ENCODE measurements at regions not wholly inside any gene's neighbourhood (a gene's known extent, or its start where the extent isn't known, plus 50 kb on each side); places are given as distances from the start of the nearest gene placed in this dataset.
"Not testable (repeated sequence)": the region's sequence is repeated elsewhere in the genome, so short reads cannot be mapped to it uniquely, and the experiment has no call there.

DNA sequence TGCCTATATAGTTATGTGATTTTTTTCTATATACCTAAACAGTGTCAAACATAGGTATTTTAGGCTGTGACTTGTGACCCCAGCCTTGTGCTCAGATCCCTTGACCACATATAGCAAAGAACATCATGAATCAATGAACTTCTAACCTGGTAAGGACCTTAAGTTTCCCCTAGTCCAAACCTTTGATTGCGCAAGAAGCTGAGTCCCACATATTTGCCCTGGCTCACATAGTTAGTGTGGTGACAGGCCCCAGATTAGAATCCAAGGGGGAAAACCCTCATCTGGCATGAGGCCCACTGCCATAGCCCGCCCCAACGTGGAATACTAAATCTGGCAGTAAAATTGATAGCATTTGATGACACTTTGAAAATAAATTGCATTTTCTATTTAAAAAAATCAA, 171.8 kb downstream of the MZT1 start:
- DNase-seq: no peak
- no peaks in the 10 kb centered on the region for H3K27me3 Mint-ChIP-seq
- Histone ChIP-seq H3K36me3 (ENCODE audit: control insufficient read depth, insufficient read depth, low read length) (no peaks in the 10 kb centered on the region), H3K27ac (ENCODE audit: insufficient read depth, low read length, poor library complexity, severe bottlenecking) (no peak overlapping the region), H3K9me3 (ENCODE audit: control insufficient read depth in 2 of 2, low read length in 2 of 2) (no peaks in the 10 kb centered on the region), H3K27me3 (ENCODE audit: control insufficient read depth, insufficient read depth, low read length) (no peaks in the 10 kb centered on the region), H3K4me3 (ENCODE audit: low read depth, low read length) (no peak overlapping the region), H3K4me1 (ENCODE audit: control insufficient read depth, insufficient read depth, low read length, poor library complexity, severe bottlenecking) (no peaks in the 10 kb centered on the region)
- H3K4me1 Mint-ChIP-seq: no peaks in the 10 kb centered on the region
- no peaks in the 10 kb centered on the region for H3K36me3 Mint-ChIP-seq
- no peak overlapping the region for H3K27ac Mint-ChIP-seq
- H3K9me3 Mint-ChIP-seq: peaks cover 0 to 1% (median 0%) of the 10 kb centered on the region in 7 donors
- ATAC-seq (ENCODE audit: low read depth in 2 of 2): no peak
- no peak overlapping the region for H3K4me3 Mint-ChIP-seq

DNA sequence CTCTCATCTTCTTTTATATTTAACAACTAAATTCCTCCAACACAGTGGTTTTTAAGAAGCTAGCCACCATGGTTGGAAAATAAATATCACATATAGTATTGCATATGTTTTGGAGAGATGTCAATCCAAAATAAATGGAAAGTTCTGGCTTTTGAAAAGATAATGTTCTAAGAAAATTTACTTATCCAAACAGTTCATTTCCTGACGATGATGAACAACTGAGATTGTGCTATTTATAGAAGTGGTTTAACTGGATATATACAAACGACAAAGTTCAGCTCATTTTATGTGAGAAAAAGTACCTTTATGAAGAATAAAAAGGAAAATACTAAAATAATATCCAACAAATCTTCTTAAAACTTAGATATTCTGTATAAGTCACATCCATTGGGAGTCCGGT, 174.7 kb downstream of the MZT1 start:
- H3K4me3 Mint-ChIP-seq: no peak overlapping the region
- no peaks in the 10 kb centered on the region for H3K27me3 Mint-ChIP-seq
- H3K4me1 Mint-ChIP-seq: no peaks in the 10 kb centered on the region

DNA sequence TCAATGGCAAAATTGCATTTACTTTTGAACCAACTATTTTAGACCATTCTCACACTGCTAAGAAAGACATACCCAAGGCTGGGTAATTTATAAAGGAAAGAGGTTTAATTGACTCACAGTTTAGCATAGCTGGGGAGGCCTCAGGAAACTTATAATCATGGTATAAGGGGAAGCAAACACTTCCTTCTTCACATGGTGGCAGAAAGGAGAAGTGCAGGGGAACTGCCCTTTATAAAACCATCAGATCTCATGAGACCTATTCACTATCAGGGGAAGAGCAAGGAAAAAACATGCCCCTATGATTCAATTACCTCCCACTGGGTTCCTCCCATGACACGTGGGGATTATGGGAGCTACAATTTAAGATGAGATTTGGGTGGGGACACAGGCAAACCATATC, 181.5 kb downstream of the MZT1 start:
- not testable (repeated sequence) for H3K4me3 Mint-ChIP-seq; H3K9me3 ChIP-seq (ENCODE audit: control insufficient read depth in 2 of 2, low read length in 2 of 2); DNase-seq; H3K9me3 Mint-ChIP-seq; H3K36me3 Mint-ChIP-seq; ATAC-seq (ENCODE audit: low read depth in 2 of 2); H3K27ac ChIP-seq (ENCODE audit: insufficient read depth, low read length, poor library complexity, severe bottlenecking); H3K4me1 ChIP-seq (ENCODE audit: control insufficient read depth, insufficient read depth, low read length, poor library complexity, severe bottlenecking); H3K27ac Mint-ChIP-seq; H3K4me1 Mint-ChIP-seq; H3K27me3 ChIP-seq (ENCODE audit: control insufficient read depth, insufficient read depth, low read length); H3K36me3 ChIP-seq (ENCODE audit: control insufficient read depth, insufficient read depth, low read length); H3K27me3 Mint-ChIP-seq; H3K4me3 ChIP-seq (ENCODE audit: low read depth, low read length)

More for the DNA sequence above, 174.7 kb downstream of the MZT1 start:
- no peaks in the 10 kb centered on the region for H3K27me3 ChIP-seq (ENCODE audit: control insufficient read depth, insufficient read depth, low read length)
- no peaks in the 10 kb centered on the region for H3K36me3 ChIP-seq (ENCODE audit: control insufficient read depth, insufficient read depth, low read length)
- no peak overlapping the region for H3K27ac ChIP-seq (ENCODE audit: insufficient read depth, low read length, poor library complexity, severe bottlenecking)
- no peaks in the 10 kb centered on the region for H3K4me1 ChIP-seq (ENCODE audit: control insufficient read depth, insufficient read depth, low read length, poor library complexity, severe bottlenecking)
- no peak overlapping the region for H3K4me3 ChIP-seq (ENCODE audit: low read depth, low read length)
- Mint-ChIP-seq H3K36me3 (no peaks in the 10 kb centered on the region), H3K27ac (no peak overlapping the region), H3K9me3 (peaks cover 0 to 1% (median 0%) of the 10 kb centered on the region in 7 donors)
- DNase-seq: no peak
- no peak for ATAC-seq (ENCODE audit: low read depth in 2 of 2)
- H3K9me3 ChIP-seq (ENCODE audit: control insufficient read depth in 2 of 2, low read length in 2 of 2): no peaks in the 10 kb centered on the region

DNA sequence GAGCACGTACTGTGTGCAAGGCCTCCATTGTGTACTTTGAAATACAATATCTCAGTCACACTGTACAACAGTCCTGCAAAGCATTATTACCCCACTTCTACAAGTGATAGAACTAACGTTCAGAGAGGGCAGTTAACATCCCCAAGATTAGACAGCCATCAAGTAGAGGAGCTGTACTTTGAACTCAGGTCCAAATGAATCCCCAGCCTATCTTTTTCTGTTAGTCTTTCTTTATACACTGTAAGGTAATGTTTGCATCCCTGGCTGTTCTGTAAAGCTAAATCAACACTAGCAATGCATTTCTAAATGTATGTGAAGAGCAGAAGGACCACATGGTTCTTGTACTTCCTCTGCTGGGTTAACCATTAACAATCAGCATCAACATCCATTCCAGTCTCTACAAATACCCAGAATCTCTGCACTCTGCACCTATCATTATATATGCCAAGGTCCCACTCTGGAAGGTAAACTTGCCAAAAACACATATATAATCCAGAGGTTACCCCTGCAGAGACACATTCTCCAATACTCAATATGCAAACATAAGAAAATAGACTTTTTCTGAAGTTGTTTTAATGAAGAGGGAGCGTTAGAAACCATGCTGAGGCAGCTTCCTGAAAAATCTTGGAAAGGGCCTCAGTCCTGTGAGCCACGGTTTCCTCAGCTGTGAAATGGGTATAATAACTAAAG, 182.3 kb downstream of the MZT1 start:
- Histone ChIP-seq H3K27me3 (ENCODE audit: control insufficient read depth, insufficient read depth, low read length) (no peaks in the 10 kb centered on the region), H3K27ac (ENCODE audit: insufficient read depth, low read length, poor library complexity, severe bottlenecking) (no peak overlapping the region), H3K4me3 (ENCODE audit: low read depth, low read length) (no peak overlapping the region), H3K36me3 (ENCODE audit: control insufficient read depth, insufficient read depth, low read length) (no peaks in the 10 kb centered on the region), H3K4me1 (ENCODE audit: control insufficient read depth, insufficient read depth, low read length, poor library complexity, severe bottlenecking) (no peaks in the 10 kb centered on the region), H3K9me3 (ENCODE audit: control insufficient read depth in 2 of 2, low read length in 2 of 2) (no peaks in the 10 kb centered on the region)
- DNase-seq: no peak
- no peak for ATAC-seq (ENCODE audit: low read depth in 2 of 2)
- Mint-ChIP-seq H3K4me3 (peak overlapping the region in 1 of 4 donors; percentile 80), H3K27ac (no peak overlapping the region), H3K9me3 (peaks cover 0 to 7% (median 0%) of the 10 kb centered on the region in 7 donors), H3K4me1 (no peaks in the 10 kb centered on the region), H3K36me3 (no peaks in the 10 kb centered on the region), H3K27me3 (no peaks in the 10 kb centered on the region)

DNA sequence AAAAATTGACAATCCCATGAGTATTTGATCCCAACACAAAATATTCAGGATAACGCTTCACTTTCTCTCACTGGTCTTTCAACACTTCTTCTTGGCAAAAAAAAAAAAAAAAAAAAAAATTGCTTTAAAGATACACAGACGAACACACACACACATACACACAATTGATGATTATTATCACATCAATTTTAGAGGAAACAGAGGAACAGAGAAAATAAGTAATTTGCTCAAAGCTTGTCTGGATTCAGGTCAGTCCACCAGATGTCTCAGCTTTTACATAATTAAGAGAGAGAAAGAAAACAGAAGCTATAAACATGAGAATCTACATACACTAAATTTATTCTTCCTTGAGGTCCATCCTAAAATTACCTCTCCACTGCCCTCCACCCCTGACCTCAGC, 183.4 kb downstream of the MZT1 start:
- H3K9me3 ChIP-seq (ENCODE audit: control insufficient read depth in 2 of 2, low read length in 2 of 2): no peaks in the 10 kb centered on the region
- no peak overlapping the region for H3K27ac Mint-ChIP-seq
- peaks cover 0 to 7% (median 0%) of the 10 kb centered on the region in 7 donors for H3K9me3 Mint-ChIP-seq
- H3K4me1 Mint-ChIP-seq: no peaks in the 10 kb centered on the region
- H3K27me3 Mint-ChIP-seq: no peaks in the 10 kb centered on the region
- H3K4me3 ChIP-seq (ENCODE audit: low read depth, low read length): no peak overlapping the region
- no peaks in the 10 kb centered on the region for H3K36me3 Mint-ChIP-seq
- H3K4me3 Mint-ChIP-seq: no peak overlapping the region
- ATAC-seq (ENCODE audit: low read depth in 2 of 2) (no peak), DNase-seq (no peak)
- no peaks in the 10 kb centered on the region for H3K36me3 ChIP-seq (ENCODE audit: control insufficient read depth, insufficient read depth, low read length)
- H3K27me3 ChIP-seq (ENCODE audit: control insufficient read depth, insufficient read depth, low read length): no peaks in the 10 kb centered on the region
- H3K4me1 ChIP-seq (ENCODE audit: control insufficient read depth, insufficient read depth, low read length, poor library complexity, severe bottlenecking): no peaks in the 10 kb centered on the region
- no peak overlapping the region for H3K27ac ChIP-seq (ENCODE audit: insufficient read depth, low read length, poor library complexity, severe bottlenecking)

DNA sequence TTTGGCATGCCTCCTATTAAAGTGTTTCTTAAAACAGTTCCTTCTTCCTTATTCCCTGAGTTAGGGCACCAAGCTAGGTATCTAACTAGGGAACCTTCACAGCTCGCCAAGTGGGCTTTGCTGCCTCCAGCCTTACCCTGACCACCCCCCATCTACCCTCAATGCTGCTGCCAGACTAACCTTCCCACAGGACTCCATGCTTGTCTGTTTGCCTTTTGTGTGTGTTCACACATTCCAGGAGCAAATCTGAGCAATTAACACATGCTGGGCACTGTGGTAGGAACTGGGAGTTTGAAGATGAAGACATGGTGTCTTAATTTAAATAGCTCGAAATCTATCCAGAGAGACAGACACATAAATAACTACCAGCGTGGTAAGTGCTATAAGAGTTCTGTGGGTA, 185.2 kb downstream of the MZT1 start:
- no peaks in the 10 kb centered on the region for H3K27me3 ChIP-seq (ENCODE audit: control insufficient read depth, insufficient read depth, low read length)
- no peak for ATAC-seq (ENCODE audit: low read depth in 2 of 2)
- Mint-ChIP-seq H3K4me3 (no peak overlapping the region), H3K27me3 (no peaks in the 10 kb centered on the region), H3K9me3 (peaks cover 0 to 9% (median 0%) of the 10 kb centered on the region in 7 donors), H3K4me1 (no peaks in the 10 kb centered on the region), H3K27ac (no peak overlapping the region), H3K36me3 (no peaks in the 10 kb centered on the region)
- H3K27ac ChIP-seq (ENCODE audit: insufficient read depth, low read length, poor library complexity, severe bottlenecking): no peak overlapping the region
- no peaks in the 10 kb centered on the region for H3K4me1 ChIP-seq (ENCODE audit: control insufficient read depth, insufficient read depth, low read length, poor library complexity, severe bottlenecking)
- no peaks in the 10 kb centered on the region for H3K36me3 ChIP-seq (ENCODE audit: control insufficient read depth, insufficient read depth, low read length)
- H3K4me3 ChIP-seq (ENCODE audit: low read depth, low read length): no peak overlapping the region
- H3K9me3 ChIP-seq (ENCODE audit: control insufficient read depth in 2 of 2, low read length in 2 of 2): no peaks in the 10 kb centered on the region
- no peak for DNase-seq

DNA sequence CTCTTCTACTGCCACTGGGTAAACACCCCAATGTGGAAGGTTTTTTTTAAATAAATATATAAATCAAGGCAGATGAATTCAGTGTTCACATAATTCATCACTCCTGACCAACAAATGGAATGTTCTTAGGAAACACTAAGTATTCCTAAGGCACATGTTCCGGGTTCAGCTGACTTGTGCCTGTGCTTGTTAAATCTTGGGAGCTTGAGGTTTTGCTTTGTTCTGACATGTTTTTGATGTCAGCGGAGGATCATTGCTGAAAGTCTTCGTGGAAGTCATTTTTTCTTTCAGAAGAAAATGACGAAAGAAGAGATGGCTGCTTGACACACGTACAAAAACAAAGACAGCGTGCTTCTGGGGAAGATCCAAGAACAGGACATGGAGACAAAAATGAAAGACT, 185.8 kb downstream of the MZT1 start:
- H3K4me3 ChIP-seq (ENCODE audit: low read depth, low read length): no peak overlapping the region
- H3K27ac Mint-ChIP-seq: no peak overlapping the region
- no peak overlapping the region for H3K4me3 Mint-ChIP-seq
- ATAC-seq (ENCODE audit: low read depth in 2 of 2): no peak
- no peak overlapping the region for H3K27ac ChIP-seq (ENCODE audit: insufficient read depth, low read length, poor library complexity, severe bottlenecking)
- no peaks in the 10 kb centered on the region for H3K36me3 Mint-ChIP-seq
- H3K4me1 ChIP-seq (ENCODE audit: control insufficient read depth, insufficient read depth, low read length, poor library complexity, severe bottlenecking): no peaks in the 10 kb centered on the region
- H3K4me1 Mint-ChIP-seq: no peaks in the 10 kb centered on the region
- H3K36me3 ChIP-seq (ENCODE audit: control insufficient read depth, insufficient read depth, low read length): no peaks in the 10 kb centered on the region
- H3K9me3 ChIP-seq (ENCODE audit: control insufficient read depth in 2 of 2, low read length in 2 of 2): no peaks in the 10 kb centered on the region
- no peaks in the 10 kb centered on the region for H3K27me3 ChIP-seq (ENCODE audit: control insufficient read depth, insufficient read depth, low read length)
- H3K9me3 Mint-ChIP-seq: peaks cover 0 to 9% (median 0%) of the 10 kb centered on the region in 7 donors
- DNase-seq: no peak
- H3K27me3 Mint-ChIP-seq: no peaks in the 10 kb centered on the region

DNA sequence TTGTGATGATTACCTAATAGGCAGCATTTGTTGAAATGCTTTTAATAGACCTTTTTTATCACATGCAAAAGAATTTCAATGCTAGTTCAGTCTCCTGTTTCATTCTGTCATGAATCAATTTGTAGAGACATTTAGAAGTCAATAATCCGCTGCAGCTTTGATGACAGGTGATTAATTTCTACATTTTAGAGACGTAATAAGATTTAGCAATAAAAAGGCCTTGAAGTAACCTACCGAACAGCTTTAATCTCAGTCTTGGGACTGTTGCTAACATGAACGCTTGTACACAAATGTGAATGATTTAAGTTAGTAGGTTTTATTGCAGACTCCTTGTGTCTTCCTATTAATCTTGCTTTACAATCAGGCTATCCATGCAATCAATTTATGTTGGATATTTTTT, 186.5 kb downstream of the MZT1 start:
- no peak overlapping the region for H3K27ac Mint-ChIP-seq
- no peaks in the 10 kb centered on the region for H3K27me3 Mint-ChIP-seq
- H3K4me1 Mint-ChIP-seq: no peaks in the 10 kb centered on the region
- no peak overlapping the region for H3K27ac ChIP-seq (ENCODE audit: insufficient read depth, low read length, poor library complexity, severe bottlenecking)
- ATAC-seq (ENCODE audit: low read depth in 2 of 2) (no peak), DNase-seq (no peak)
- no peaks in the 10 kb centered on the region for H3K9me3 ChIP-seq (ENCODE audit: control insufficient read depth in 2 of 2, low read length in 2 of 2)
- no peaks in the 10 kb centered on the region for H3K4me1 ChIP-seq (ENCODE audit: control insufficient read depth, insufficient read depth, low read length, poor library complexity, severe bottlenecking)
- no peak overlapping the region for H3K4me3 ChIP-seq (ENCODE audit: low read depth, low read length)
- no peaks in the 10 kb centered on the region for H3K36me3 ChIP-seq (ENCODE audit: control insufficient read depth, insufficient read depth, low read length)
- no peak overlapping the region for H3K4me3 Mint-ChIP-seq
- no peaks in the 10 kb centered on the region for H3K36me3 Mint-ChIP-seq
- H3K9me3 Mint-ChIP-seq: peaks cover 0 to 9% (median 0%) of the 10 kb centered on the region in 7 donors
- no peaks in the 10 kb centered on the region for H3K27me3 ChIP-seq (ENCODE audit: control insufficient read depth, insufficient read depth, low read length)
